ENCODE measurements at regions not wholly inside any gene's neighbourhood (a gene's known extent, or its start where the extent isn't known, plus 50 kb on each side); places are given as distances from the start of the nearest gene placed in this dataset.
A peak's percentile ranks its signal among the peaks of the same experiment; 100 is the strongest.

GRCh38 chr9:107548298-107549142, 59.0 kb upstream of the KLF4 start:
- DNase-seq (ENCODE audit: low read depth): peak; percentile 38
- H3K4me3 ChIP-seq (ENCODE audit: low read depth, low read length): no peak overlapping the region
- TF ChIP-seq CTCF (IDR thresholded peaks at IDR 0.05; ENCODE audit: insufficient read depth, low read depth, low read length, missing control alignments): no peak

GRCh38 chr9:107547772-107548297, 58.3 kb upstream of the KLF4 start:
- H3K4me3 ChIP-seq (ENCODE audit: low read depth, low read length): no peak overlapping the region
- no peak for TF ChIP-seq CTCF (IDR thresholded peaks at IDR 0.05; ENCODE audit: insufficient read depth, low read depth, low read length, missing control alignments)
- DNase-seq (ENCODE audit: low read depth): no peak

GRCh38 chr9:107547303-107547702, 57.7 kb upstream of the KLF4 start:
- TF ChIP-seq CTCF (IDR thresholded peaks at IDR 0.05; ENCODE audit: insufficient read depth, low read depth, low read length, missing control alignments): no peak
- H3K4me3 ChIP-seq (ENCODE audit: low read depth, low read length): no peak overlapping the region
- DNase-seq (ENCODE audit: low read depth): no peak

- TF ChIP-seq CTCF (IDR thresholded peaks at IDR 0.05; ENCODE audit: insufficient read depth, low read depth, low read length, missing control alignments): no peak
- no peak for DNase-seq (ENCODE audit: low read depth)
- no peak overlapping the region for H3K4me3 ChIP-seq (ENCODE audit: low read depth, low read length)
Measured at GRCh38 chr9:107546859-107547258, 57.3 kb upstream of the KLF4 start.

GRCh38 chr9:107545036-107545435, 55.5 kb upstream of the KLF4 start:
- no peak for DNase-seq (ENCODE audit: low read depth)
- no peak for TF ChIP-seq CTCF (IDR thresholded peaks at IDR 0.05; ENCODE audit: insufficient read depth, low read depth, low read length, missing control alignments)
- no peak overlapping the region for H3K4me3 ChIP-seq (ENCODE audit: low read depth, low read length)

- DNase-seq (ENCODE audit: low read depth): no peak
- no peak overlapping the region for H3K4me3 ChIP-seq (ENCODE audit: low read depth, low read length)
- no peak for TF ChIP-seq CTCF (IDR thresholded peaks at IDR 0.05; ENCODE audit: insufficient read depth, low read depth, low read length, missing control alignments)
Measured at GRCh38 chr9:107542411-107543157, 53.0 kb upstream of the KLF4 start.
